NCI-H2227 (cell line): ENCODE measurements at regions not wholly inside any gene's neighbourhood (a gene's known extent, or its start where the extent isn't known, plus 50 kb on each side); places are given as distances from the start of the nearest gene placed in this dataset.

Experiments
- DNase-seq: peaks from one replicate; lab custom pipeline; 2025; ENCODE audit not compliant: unreplicated experiment; lab: John Stamatoyannopoulos, UW

DNA sequence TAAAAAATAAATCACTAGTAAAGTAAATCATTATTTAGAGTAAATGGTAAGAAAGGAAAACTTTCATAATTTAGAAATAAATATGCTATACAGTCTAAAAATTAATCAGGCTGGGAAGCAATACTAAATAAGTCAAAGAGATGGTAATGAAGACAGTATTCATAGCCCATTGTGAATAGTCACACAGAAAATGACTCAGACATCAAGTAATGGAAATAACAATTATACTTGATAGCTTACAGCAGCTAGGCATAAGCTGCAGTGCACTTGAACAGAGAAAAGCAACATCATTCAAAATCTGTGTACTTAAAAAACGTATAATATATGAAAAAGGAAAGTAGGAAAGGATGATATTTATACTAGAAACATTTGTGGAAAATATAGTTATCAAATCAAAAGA, 642.5 kb upstream of the GNPDA2 start:
- DNase-seq: no peak

DNA sequence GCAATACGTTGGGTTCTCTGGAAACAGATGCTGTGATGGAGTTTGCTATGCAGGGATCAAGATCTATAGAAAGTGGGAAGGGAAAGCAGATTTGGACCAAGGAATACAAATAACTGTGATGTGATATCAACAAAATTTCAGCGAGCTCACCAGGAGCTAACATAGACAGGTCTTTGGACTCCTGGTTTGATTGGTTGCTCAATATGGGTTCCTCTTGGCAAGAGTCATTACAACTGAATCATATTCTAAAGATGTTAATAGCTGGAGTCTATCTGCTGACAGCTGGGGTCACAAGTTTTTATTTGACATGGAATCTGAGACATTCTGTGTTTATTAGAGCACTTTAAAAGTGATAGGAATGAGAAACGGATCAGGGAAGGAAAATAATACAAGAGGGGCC, 637.6 kb upstream of the GNPDA2 start:
- no peak for DNase-seq

DNA sequence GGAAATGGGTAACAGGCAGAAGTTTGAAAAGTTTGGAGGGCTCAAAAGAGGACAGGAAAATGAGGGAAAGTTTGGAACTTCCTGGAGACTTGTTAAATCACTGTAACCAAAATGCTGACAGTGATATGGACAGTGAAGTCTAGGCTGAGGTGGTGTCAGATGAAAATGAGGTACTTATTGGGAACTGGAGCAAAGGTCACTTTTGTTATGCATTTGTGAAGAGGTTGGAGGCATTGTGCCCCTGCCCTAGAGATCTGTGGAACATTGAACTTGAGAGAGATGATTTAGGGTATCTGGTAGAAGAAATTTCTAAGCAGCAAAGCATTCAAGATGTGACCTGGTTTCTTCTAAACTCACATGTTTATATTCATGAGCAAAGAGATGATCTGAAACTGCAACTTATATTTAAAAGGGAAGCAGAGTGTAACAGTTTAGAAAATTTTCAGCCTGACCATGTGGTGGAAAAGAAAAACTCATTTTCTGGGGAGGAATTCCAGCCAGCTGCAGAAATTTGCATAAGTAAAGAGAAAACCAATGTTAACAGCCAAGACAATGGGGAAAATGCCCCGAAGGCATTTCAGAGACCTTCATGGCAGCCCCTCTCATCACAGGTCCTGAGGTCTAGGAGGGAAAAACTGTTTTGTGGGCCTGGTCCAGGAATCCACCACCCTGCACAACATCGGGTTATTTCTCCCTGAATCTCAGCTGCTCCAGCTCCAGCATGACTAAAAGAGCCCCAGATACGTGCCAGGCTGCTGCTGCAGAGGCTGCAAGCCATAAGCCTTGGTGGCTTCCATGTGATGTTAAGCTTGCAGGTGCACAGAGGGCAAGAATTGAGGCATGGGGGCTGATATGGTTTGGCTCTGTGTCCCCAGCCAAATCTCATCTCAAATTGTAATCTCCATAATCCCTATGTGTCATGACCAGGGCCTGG, 632.5 kb upstream of the GNPDA2 start:
- DNase-seq: no peak

DNA sequence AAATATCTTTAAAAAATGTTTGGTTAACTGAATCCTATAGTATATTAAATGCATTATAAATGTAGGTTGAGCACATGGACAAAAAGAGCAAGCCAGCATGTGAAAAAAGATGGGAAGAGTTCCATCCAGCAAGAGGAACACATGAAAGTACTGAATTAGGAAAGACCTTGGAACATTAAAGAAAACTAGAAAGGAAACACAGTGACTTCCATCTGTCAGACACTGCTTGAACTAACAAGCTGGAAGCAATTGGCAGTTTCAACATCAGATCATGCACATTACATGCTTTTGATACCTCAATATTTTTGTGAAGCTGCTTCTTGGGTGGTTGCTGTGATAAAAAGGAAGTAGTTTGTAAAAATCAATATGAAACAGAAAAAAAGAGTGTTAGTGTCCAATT, 626.8 kb upstream of the GNPDA2 start:
- no peak for DNase-seq

DNA sequence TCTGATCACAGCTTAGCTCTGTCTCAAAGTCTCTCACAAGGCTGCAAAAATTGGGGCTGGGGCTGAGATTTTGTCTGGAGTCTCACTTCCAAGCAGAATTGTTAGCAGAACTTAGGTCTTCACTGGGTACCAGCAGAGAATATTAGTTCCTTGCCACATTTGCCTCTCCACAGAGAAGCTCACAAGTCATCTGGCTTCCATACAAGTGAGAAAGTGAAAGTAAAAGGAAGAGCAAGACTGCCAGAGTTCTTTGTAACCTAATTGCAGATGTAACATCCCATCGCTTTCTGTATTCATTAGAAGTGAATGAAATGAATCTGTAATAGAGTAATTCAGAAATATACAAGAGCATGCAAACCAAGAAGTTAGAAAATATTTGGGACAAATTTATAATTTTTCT, 624.1 kb upstream of the GNPDA2 start:
- DNase-seq: no peak

DNA sequence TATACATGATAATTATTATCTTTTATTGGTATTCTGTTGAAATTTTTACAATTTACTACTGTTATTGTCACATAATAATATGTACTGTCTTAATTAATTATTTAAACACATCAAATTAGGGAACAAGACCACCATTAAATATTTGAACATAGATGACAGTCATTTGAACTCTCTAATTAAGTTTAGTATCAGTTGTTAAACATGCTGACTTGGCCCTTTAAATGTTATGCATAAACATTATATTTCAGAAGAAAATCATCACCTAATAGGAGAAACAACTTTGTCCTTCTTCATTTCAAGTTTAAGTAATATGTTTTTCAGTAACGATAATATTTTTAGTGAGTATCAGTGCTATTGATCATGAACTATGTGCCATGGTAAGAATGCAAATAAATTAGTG, 623.5 kb upstream of the GNPDA2 start:
- no peak for DNase-seq

DNA sequence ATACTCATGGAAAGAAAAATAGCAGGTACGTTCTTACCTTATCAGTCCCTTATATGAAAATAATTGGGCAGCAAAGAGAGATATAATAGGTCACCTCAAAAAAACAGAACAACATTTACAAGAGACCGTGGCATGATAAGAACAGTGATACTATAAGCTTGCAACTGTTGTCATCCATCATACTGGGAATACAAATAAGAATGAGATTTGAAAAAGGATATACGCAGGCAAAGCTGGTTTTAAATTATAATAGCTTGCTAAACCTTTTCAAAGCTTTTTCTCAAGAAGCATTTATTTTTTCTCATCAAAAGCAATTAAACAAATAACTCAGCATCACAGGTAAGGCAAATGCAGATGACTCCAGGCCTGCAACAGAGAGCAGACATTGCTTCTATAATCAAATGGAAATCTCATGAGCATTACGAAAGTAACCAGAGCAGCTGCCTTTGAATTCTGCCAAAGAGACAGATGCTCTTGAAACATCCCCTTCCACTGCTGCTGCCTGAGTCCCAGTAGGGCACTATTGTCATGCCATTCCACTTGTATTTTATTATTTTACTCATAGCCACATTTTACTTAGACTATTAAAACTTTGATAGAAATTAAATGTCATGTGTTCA, 620.6 kb upstream of the GNPDA2 start:
- no peak for DNase-seq

DNA sequence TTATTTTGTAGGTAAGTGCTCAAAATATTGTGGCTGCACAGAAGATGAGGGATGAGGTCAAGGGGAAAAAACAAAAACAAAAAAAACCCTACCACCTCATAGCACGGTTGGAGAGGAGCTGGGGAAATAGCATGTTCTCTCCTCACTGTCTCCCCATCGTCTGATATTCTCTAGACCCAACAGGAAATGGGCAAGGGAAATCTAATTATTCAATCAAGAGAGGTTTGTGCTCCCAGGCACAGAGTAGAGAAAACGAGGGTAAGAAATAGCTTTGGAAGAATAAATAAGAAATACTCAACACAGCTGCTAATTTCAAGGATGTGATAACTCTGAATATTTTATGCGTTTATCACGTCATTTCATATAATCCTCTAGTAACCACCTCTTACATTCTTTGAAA, 619.2 kb upstream of the GNPDA2 start:
- DNase-seq: no peak

DNA sequence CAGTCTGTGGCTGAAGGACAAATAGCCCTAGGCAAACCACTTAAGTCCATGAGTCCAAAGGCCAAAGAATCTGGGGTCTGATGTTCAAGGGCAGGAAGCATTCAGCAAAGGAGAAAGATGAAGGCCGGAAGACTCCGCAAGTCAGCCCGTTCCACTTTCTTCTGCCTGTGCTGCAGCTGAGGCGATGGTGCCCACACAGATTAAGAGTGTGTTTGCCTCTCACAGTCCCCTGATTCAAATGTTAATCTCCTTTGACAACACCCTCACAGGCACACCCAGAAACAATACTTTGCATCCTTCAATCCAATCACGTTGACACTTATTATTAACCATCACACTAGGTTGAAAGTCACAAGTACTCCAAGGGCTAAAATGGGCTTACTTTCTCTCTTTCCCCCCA, 605.4 kb upstream of the GNPDA2 start:
- DNase-seq: no peak

DNA sequence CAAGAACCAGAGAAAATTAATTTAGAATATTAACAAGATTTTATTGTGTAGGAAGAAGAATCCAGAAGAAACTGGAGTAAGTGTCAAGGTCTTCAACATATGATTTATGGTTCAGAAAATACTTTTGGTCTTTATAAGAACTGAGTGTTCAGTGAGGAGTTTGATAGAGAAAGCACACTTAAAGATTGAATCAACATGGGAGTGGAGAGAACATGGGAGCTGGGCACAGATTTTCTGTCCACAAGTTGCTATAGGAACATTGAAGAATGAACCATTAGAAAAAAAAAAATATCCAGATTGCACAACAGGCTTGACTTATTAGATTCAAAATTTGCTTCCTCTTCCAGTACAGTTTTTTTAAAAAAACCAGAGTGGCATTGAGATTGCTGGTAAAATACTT, 601.2 kb upstream of the GNPDA2 start:
- DNase-seq: no peak

DNA sequence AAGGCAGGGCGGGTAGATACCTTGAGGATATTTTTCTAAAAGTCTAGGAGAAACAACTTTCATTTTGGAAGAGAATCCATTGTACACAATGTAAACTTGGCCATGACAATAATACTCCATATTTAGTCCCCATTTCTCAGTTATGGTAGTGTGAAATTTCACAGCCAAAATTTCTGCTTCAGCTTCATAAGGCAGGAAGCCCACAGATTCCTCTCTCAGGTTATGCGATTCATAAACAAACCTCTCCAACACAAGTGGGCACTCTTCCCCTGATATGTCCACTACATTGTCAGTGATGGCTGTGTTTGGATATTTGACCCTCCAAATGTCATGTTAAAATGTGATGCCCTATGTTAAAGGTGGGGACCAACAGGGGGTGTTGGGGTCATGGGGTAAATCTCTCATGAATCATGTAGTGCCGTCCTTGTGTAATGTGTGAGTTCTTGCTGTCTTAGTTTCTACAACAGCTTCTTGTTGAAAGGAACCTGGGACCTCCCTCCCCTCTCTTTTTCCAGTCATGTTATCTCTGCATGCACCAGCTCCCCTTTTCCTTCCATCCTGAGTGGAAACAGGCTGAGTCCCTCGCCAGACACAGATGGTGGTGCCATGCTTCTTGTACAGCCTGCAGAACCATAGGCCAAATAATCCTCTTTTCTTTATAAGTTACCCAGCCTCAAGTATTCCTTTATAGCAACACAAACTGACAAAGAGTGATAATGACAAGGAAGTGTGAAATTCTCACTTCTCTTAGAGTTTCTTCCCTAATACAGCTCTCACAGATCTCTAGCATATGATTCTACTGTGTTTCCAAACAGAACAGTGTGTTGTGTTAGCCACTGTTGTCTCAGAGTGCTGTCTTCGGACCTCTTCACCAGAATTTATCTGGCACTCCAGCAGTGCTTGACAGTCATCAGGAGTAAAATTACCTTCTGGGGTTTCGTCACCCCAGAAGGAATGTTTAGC, 598.4 kb upstream of the GNPDA2 start:
- no peak for DNase-seq

DNA sequence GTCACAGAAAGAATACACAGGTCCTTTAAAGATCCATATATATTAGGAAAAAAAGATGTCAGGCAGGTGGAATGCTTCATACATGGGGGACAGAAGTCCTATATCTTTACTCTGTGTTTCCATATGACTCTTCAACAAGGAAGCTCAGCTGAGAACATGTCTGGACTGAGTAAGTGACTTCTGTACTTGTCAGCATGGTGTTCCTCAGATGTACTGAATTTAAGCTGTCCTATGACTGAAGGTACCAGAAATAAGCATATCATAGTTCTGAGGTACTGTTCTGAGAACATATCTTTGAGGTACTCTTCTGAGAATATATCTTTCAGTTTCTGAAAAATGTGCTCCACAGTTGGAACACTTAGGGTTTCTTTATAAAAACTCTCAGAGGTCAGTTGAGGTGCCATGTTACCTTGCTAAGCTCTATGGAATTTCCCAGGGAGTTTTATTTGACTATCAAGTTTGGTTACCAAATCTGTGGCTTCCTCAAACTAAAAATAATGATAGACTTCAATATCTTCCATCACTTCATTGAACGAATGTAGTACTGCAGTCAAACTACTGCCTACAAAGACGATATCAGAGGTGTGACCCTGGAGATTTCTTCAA, 597.2 kb upstream of the GNPDA2 start:
- no peak for DNase-seq

DNA sequence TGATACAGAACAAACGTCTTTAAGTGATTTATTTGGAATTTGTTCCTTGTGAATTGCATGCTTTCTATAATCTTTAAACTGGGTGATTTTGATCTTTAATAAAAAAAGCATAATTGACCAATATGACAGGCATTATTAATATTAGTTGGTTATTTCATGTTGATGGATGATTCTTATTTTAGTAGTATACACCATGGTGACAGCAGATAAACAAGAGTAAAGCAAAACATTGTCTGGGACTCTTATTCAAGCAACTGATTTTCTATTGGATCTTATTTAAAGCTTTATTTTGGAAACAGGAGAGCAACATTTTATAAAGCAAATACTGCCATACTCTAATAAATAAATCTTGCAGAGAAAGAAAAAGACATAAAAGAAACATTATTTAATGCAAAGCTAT, 591.4 kb upstream of the GNPDA2 start:
- no peak for DNase-seq

DNA sequence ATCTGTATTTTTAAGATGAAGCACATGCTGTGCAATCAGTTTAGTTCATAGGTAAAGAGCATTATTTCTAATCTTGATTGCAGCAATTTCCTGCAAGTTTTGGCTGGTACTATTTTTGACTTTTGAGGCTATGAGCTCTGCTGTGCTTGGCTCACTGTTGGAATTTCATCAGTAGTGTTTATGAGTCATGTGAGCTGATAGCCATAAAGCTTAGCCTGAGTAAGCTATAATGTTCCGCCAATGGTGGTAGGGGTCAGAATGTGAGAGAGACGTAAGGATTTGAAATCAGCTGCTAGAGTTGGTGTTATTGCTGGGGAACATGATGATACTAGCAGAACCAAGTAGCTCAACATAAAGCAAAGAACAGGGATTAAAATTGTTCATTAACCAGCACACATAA, 590.9 kb upstream of the GNPDA2 start:
- DNase-seq: no peak

DNA sequence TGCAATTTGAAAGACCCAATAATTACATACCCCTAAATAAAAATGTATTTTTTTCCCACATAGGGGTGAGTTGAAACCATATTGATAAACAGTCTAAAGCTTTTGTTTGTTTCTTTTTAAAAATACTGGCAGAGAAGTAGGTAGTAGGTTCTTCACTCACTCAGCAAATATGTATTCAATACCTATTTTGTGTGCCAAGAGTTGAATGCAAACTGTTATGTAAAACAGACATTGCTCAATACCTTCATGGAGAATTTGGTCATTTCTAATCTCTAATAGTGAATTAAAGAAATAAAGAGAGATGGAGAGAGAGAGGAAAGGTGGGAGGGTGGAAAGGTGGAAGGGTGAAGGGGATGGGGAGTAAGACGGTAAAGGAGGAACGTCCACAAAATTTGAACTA, 589.9 kb upstream of the GNPDA2 start:
- DNase-seq: no peak

DNA sequence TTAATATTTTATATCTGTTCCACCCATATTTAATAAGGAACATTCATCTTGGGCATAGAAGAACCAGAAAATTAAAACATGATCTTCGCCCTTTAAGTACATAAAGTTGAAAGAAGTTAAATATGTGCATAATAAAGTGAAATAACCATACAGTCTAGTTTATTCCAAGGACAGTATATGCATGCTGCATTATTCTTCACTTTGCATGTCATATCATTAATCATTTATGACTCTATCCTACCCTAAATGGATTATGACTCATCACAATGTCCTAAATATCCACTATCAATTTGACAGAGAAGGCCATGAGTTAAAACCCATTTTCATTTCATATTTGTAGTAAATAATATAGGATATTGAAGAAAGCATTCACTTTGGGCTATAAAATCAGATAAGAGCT, 576.5 kb upstream of the GNPDA2 start:
- DNase-seq: no peak

DNA sequence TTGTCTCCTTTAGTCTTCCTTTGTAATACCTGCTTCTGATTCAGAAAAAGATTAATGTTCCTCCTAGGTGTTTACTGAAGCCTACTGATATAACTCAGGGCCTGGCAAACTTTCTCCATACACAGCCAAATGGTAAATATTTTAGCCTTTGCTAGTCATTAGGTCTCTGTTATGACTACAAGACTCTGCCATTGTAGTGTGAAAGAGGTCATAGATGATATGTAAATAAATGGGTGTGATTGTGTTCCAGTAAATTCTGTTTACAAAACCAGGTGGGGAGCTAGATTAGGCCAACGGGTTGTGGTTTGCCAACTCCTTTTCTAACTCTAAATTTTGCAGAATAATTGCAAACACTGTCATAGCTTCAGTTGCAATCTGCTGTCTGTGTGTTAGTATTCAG, 568.1 kb upstream of the GNPDA2 start:
- DNase-seq: no peak

DNA sequence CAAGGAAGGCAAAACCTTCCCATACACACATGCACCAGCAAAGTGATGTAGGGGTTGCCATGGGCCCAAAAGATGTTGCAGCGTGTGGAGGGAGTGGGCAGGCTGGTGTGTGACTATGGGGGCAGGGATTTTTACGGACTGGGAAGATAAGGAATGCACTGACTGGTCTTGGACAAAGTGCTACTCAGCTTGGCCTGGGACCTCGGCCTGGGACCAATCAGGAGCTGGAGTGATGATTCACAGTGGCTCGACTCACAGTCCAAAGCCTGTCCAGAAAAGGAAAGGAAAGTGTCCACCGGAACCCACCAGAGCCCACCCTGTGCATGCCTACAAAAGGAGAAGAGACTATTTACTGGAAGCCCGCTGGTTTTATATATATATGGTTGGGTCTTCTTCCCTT, 567.0 kb upstream of the GNPDA2 start:
- no peak for DNase-seq

DNA sequence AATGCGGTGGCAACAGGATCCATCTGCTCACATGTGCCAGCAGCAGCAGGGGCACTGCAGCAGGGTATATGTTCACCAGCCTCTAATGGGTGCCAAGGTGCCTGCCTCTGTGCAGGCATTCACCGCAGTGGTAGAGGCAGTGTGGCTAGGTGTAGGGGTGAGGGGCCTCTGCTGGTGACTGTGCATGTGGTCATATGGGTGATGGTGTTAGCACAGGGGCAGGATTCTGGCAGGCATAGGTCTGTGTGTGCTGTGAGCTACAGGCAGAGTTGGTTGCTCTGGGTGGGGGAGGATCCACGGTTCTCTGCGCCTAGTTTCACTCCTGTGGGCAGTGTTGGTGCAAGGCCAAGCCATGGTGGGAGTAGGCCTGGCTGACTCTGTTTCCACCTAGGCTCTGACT, 566.5 kb upstream of the GNPDA2 start:
- no peak for DNase-seq

DNA sequence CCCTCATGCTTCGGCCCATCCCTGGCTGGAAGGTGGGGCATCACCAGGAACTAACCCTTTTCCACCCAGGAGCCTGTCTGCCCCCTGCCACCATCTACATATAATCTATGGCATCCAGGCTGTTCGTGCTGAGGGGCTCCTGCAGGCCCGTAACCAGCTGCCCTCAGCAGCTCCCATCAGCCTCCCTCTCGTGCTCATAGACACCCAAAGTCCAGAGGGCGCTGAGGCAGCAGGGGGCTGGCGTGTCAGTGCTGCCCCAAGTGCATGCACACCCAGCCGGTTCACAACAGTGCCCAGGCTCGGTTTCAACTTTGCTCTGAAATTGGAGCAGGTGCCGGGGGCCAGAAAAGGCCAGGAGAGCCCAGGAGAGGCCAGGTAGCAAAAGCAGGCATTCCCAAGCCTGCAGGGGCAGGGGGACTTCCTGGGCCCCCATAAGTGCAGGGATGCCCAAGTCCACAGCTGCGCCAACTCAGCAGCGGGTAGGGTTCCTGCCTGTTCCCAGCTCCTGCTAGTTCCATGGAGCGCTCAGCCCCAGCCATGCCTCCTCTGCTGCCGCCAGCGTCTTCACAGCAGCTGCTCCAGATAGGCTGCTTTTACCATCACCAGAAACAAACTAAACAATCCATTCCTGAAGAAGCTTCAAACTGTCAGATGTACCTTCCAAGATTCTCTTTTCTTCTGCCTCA, 558.2 kb upstream of the GNPDA2 start:
- DNase-seq: no peak

DNA sequence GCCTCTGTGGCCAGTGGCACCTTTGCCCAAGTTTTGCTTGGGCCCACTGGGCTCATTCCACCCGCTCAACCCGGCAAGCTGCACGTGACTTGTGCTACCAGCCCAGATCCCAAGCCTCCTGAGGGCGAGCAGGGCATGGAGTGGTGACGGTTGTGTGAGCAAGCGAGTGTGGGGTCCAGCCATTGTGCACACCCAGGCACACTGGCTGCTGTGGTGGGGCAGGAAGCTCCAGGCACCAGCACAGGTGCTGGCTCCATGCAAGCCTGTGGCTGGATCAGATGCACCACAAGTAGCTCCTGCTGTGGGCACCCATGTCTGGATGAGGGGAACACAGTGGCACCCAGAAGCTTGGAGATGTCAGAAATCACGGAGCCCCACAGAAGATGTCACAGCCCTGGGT, 557.0 kb upstream of the GNPDA2 start:
- DNase-seq: no peak
